H1 (cell line): ENCODE measurements at regions not wholly inside any gene's neighbourhood (a gene's known extent, or its start where the extent isn't known, plus 50 kb on each side); places are given as distances from the start of the nearest gene placed in this dataset.

ENCODE experiments used
- CTCF ChIA-PET: fragments of 300-600 bp; sonication (Branson Sonifier 250); formaldehyde crosslinking; loops from one replicate; lab custom pipeline; 2021; ENCODE audit not compliant: partially characterized antibody; lab: Charles Lee
- POLR2A ChIA-PET: fragments of 300-600 bp; sonication (Branson Sonifier 250); formaldehyde crosslinking; loops from one replicate; lab custom pipeline; 2021; ENCODE audit warnings: inconsistent platforms; ENCODE audit not compliant: partially characterized antibody; lab: Charles Lee
- DNase-seq, 2 experiments: peaks; one replicate each; pipeline versions ENCODE4 v3.0.0 to v3.0.0-alpha.2; 2010 to 2022; ENCODE audit warnings: low spot score in 2 of 2, low read depth in 1 of 2, mixed read lengths in 1 of 2
- FAIRE-seq: peaks from 2 replicates; lab custom pipeline; 2011; peaks lifted over from hg19 to GRCh38; lab: Jason Lieb, UNC
- H2AFZ ChIP-seq: 2 replicates; pipeline ENCODE4 v1.8.1; 2012; ENCODE audit warnings: low read length, inconsistent platforms
- H2AK5ac ChIP-seq: 2 replicates; pipeline ENCODE4 v1.6.1; 2013; ENCODE audit warnings: low read depth, low read length
- H2BK120ac ChIP-seq: replicated peaks from 2 replicates; pipeline ENCODE3; 2013; ENCODE audit warnings: low read depth, low read length, inconsistent platforms
- H2BK12ac ChIP-seq: 2 replicates; pipeline ENCODE4 v1.6.1; 2013; ENCODE audit warnings: low read depth, low read length
- H2BK15ac ChIP-seq: 2 replicates; pipeline ENCODE4 v1.6.1; 2013; ENCODE audit warnings: low read length
- H2BK20ac ChIP-seq: 2 replicates; pipeline ENCODE4 v1.6.1; 2013; ENCODE audit warnings: low read length
- H2BK5ac ChIP-seq: 2 replicates; pipeline ENCODE4 v1.6.1; 2013; ENCODE audit warnings: low read depth, low read length
- H3K14ac ChIP-seq: 2 replicates; pipeline ENCODE4 v1.6.1; 2013; ENCODE audit warnings: inconsistent platforms; ENCODE audit not compliant: insufficient read length
- H3K18ac ChIP-seq: 2 replicates; pipeline ENCODE4 v1.6.1; 2013; ENCODE audit warnings: low read length; ENCODE audit errors: extremely low read depth
- H3K23ac ChIP-seq: 2 replicates; pipeline ENCODE4 v1.6.1; 2013; ENCODE audit warnings: inconsistent platforms; ENCODE audit not compliant: insufficient read length
- H3K23me2 ChIP-seq: 2 replicates; pipeline ENCODE4 v1.6.1; 2013; ENCODE audit warnings: low read depth, low read length
- H3K27ac ChIP-seq: 2 replicates; pipeline ENCODE4 v1.6.1; 2011; ENCODE audit warnings: low read depth, low read length, inconsistent platforms
- H3K27me3 ChIP-seq, 4 experiments: replicated peaks in 1 of 4; 1 replicate in 1 of 4; 2 replicates in 3 of 4; pipeline versions ENCODE4 v1.6.1 to v1.8.1; 2011 to 2013; ENCODE audit warnings: low read length in 3 of 4, mild to moderate bottlenecking in 3 of 4, inconsistent platforms in 2 of 4, mixed read lengths in 2 of 4, moderate library complexity in 1 of 4; ENCODE audit not compliant: control insufficient read depth in 3 of 4, insufficient read depth in 3 of 4; ENCODE audit errors: extremely low read depth in 1 of 4
- H3K36me3 ChIP-seq, 4 experiments: 2 replicates each; pipeline versions ENCODE4 v1.6.1 to v1.8.1; 2011 to 2013; ENCODE audit warnings: mild to moderate bottlenecking in 4 of 4, low read length in 3 of 4, moderate library complexity in 2 of 4, control low read depth in 1 of 4, inconsistent platforms in 1 of 4; ENCODE audit not compliant: insufficient read depth in 4 of 4, control insufficient read depth in 2 of 4
- H3K4ac ChIP-seq: replicated peaks from 2 replicates; pipeline ENCODE3; 2013; ENCODE audit warnings: low read length, low read depth, mixed read lengths, inconsistent platforms; ENCODE audit not compliant: insufficient read length
- H3K4me1 ChIP-seq, 4 experiments: replicated peaks in 1 of 4; 1 replicate in 1 of 4; 2 replicates in 3 of 4; pipeline versions ENCODE4 v1.6.1 to v1.8.1; 2011 to 2013; ENCODE audit warnings: low read length in 3 of 4, inconsistent platforms in 2 of 4, mixed read lengths in 1 of 4; ENCODE audit not compliant: insufficient read depth in 4 of 4, control insufficient read depth in 3 of 4
- H3K4me2 ChIP-seq, 2 experiments: 2 replicates each; pipeline versions ENCODE4 v1.6.1 to v1.8.1; 2011 to 2013; ENCODE audit warnings: low read depth in 2 of 2, low read length in 2 of 2, control low read depth in 1 of 2, inconsistent platforms in 1 of 2, mild to moderate bottlenecking in 1 of 2; ENCODE audit not compliant: insufficient read depth in 1 of 2
- H3K4me3 ChIP-seq, 4 experiments: fragments of 200-600, 300-600 bp in 1 of 4; sonication (generic), shearing (Covaris generic), sonication (Bioruptor Twin) in 1 of 4; 2 replicates each; pipeline versions ENCODE4 v1.5.1 to v1.8.1; 2011 to 2016; ENCODE audit warnings: low read length in 4 of 4, low read depth in 3 of 4, control low read depth in 2 of 4, inconsistent platforms in 2 of 4, mild to moderate bottlenecking in 2 of 4, mixed read lengths in 1 of 4, moderate library complexity in 1 of 4; ENCODE audit not compliant: insufficient read depth in 2 of 4; ENCODE audit errors: extremely low read depth in 1 of 4
- H3K56ac ChIP-seq: replicated peaks from 2 replicates; pipeline ENCODE3; 2013; ENCODE audit warnings: low read depth, mild to moderate bottlenecking, mixed read lengths, low read length, inconsistent platforms; ENCODE audit not compliant: insufficient read length
- H3K79me1 ChIP-seq: 2 replicates; pipeline ENCODE4 v1.6.1; 2013; ENCODE audit warnings: low read depth, low read length, control low read depth
- H3K79me2 ChIP-seq, 2 experiments: 2 replicates each; pipeline versions ENCODE4 v1.6.1 to v1.8.1; 2012 to 2013; ENCODE audit warnings: low read length in 2 of 2, mild to moderate bottlenecking in 2 of 2, inconsistent platforms in 1 of 2; ENCODE audit not compliant: insufficient read depth in 2 of 2, control insufficient read depth in 1 of 2
- H3K9ac ChIP-seq, 4 experiments: replicated peaks in 1 of 4; 1 replicate in 1 of 4; 2 replicates in 3 of 4; pipeline versions ENCODE4 v1.6.1 to v1.8.1; 2011 to 2013; ENCODE audit warnings: low read depth in 3 of 4, low read length in 3 of 4, control low read depth in 2 of 4, mild to moderate bottlenecking in 2 of 4, moderate library complexity in 2 of 4, inconsistent platforms in 1 of 4; ENCODE audit errors: extremely low read depth in 1 of 4
- H3K9me3 ChIP-seq, 2 experiments: 2 replicates each; pipeline versions ENCODE4 v1.6.1 to v1.8.1; 2012 to 2013; ENCODE audit warnings: mild to moderate bottlenecking in 2 of 2, moderate library complexity in 2 of 2, control low read depth in 1 of 2, inconsistent platforms in 1 of 2, low read depth in 1 of 2, low read length in 1 of 2, mixed read lengths in 1 of 2; ENCODE audit not compliant: insufficient read depth in 2 of 2
- H4K20me1 ChIP-seq, 2 experiments: replicated peaks in 1 of 2; 2 replicates each; pipeline versions ENCODE3 to v1.8.1; 2011 to 2013; ENCODE audit warnings: inconsistent platforms in 2 of 2, low read length in 2 of 2, mild to moderate bottlenecking in 1 of 2; ENCODE audit not compliant: insufficient read depth in 2 of 2, control insufficient read depth in 1 of 2
- H4K5ac ChIP-seq: 2 replicates; pipeline ENCODE4 v1.6.1; 2013; ENCODE audit warnings: low read length, low read depth, mixed read lengths, inconsistent platforms; ENCODE audit not compliant: insufficient read length
- H4K8ac ChIP-seq: 2 replicates; pipeline ENCODE4 v1.8.0; 2013; ENCODE audit warnings: mild to moderate bottlenecking, moderate library complexity, low read length, inconsistent platforms; ENCODE audit not compliant: insufficient read depth; ENCODE audit errors: extremely low read depth
- H4K91ac ChIP-seq: replicated peaks from 2 replicates; pipeline ENCODE3; 2013; ENCODE audit warnings: low read length, mixed read lengths, inconsistent platforms; ENCODE audit not compliant: insufficient read length
- ATF2 ChIP-seq: IDR thresholded peaks from 2 replicates; pipeline ENCODE4 v1.6.1; 2012; ENCODE audit warnings: low read length, inconsistent platforms
- CBX5 ChIP-seq: fragments of 300-800, 300-1000 bp; sonication (generic); IDR thresholded peaks from 2 replicates; pipeline ENCODE4 v1.7.1; 2016; ENCODE audit warnings: antibody characterized with exemption, low read length, low read depth
- CEBPB ChIP-seq: IDR thresholded peaks from 2 replicates; pipeline ENCODE4 v1.6.1; 2012; ENCODE audit warnings: low read depth, low read length
- EP300 ChIP-seq, 2 experiments: IDR thresholded peaks; 1 replicate in 1 of 2; 2 replicates in 1 of 2; pipeline ENCODE4 v1.6.1; 2011 to 2012; ENCODE audit warnings: low read depth in 2 of 2, low read length in 2 of 2, mild to moderate bottlenecking in 2 of 2, borderline replicate concordance in 1 of 2, inconsistent platforms in 1 of 2, moderate library complexity in 1 of 2
- JUN ChIP-seq: IDR thresholded peaks from 2 replicates; pipeline ENCODE4 v1.6.1; 2011; ENCODE audit warnings: low read depth, mild to moderate bottlenecking, improper control_type of control experiment, low read length
- JUND ChIP-seq: IDR thresholded peaks from 2 replicates; pipeline ENCODE4 v1.6.1; 2011; ENCODE audit warnings: mild to moderate bottlenecking, improper control_type of control experiment, low read length
- NANOG ChIP-seq: IDR thresholded peaks from 2 replicates; pipeline ENCODE4 v1.6.1; 2011; ENCODE audit warnings: low read length, low read depth, mild to moderate bottlenecking, inconsistent platforms; ENCODE audit not compliant: insufficient read depth, poor library complexity, severe bottlenecking
- RBBP5 ChIP-seq: IDR thresholded peaks from 2 replicates; pipeline ENCODE4 v1.7.1; 2012; ENCODE audit warnings: low read depth, mild to moderate bottlenecking, inconsistent platforms, low read length, moderate library complexity, borderline replicate concordance
- RFX5 ChIP-seq: IDR thresholded peaks from 2 replicates; pipeline ENCODE4 v1.6.1; 2011; ENCODE audit warnings: low read depth, low read length, improper control_type of control experiment, borderline replicate concordance
- SP2 ChIP-seq: IDR thresholded peaks from 2 replicates; pipeline ENCODE4 v1.6.1; 2012; ENCODE audit warnings: mild to moderate bottlenecking, low read length, inconsistent platforms
- SRF ChIP-seq: IDR thresholded peaks from 2 replicates; pipeline ENCODE4 v1.6.1; 2011; ENCODE audit warnings: mild to moderate bottlenecking, low read depth, low read length, moderate library complexity
- TAF7 ChIP-seq: optimal IDR thresholded peaks from 2 replicates; pipeline ENCODE3; 2011; ENCODE audit warnings: low read depth, mild to moderate bottlenecking, inconsistent platforms, low read length, moderate library complexity, borderline replicate concordance
- TBP ChIP-seq: IDR thresholded peaks from 2 replicates; pipeline ENCODE4 v1.6.1; 2011; ENCODE audit warnings: low read depth, low read length, improper control_type of control experiment
- WGBS, 2 experiments: shearing (Covaris generic) in 1 of 2; methylation state at CpG; one replicate each; pipeline versions ENCODE4 v1.1.6 to v1.1.7; 2013 to 2015; ENCODE audit warnings: low lambda C conversion rate in 2 of 2, mixed read lengths in 2 of 2, inconsistent platforms in 1 of 2, low coverage in 1 of 2, missing lambda C conversion rate in 1 of 2; ENCODE audit not compliant: insufficient replicate concordance in 2 of 2, insufficient coverage in 1 of 2, insufficient read length in 1 of 2; ENCODE audit errors: extremely low coverage in 1 of 2, missing lambda C conversion rate in 1 of 2; 5-methylcytosine and 5-hydroxymethylcytosine counted together

GRCh38 chr2:219870041-219870440, 242.6 kb downstream of the SLC4A3 start:
- no peak overlapping the region for H4K5ac ChIP-seq
- no peak overlapping the region for H3K9ac ChIP-seq
- DNase-seq (no peak), FAIRE-seq (no peak)
- H3K27me3 ChIP-seq: no peaks in the 10 kb centered on the region
- H3K4ac ChIP-seq: no peak overlapping the region
- H4K20me1 ChIP-seq: no peaks in the 10 kb centered on the region
- H3K27ac ChIP-seq: no peak overlapping the region
- no peaks in the 10 kb centered on the region; the same call in 1 of the 2 replicates for H3K23me2 ChIP-seq
- no peak overlapping the region for H3K14ac ChIP-seq
- peaks cover 0 to 17% (median 8%) of the 10 kb centered on the region in 4 experiments; a peak in 5 of 7 replicates for H3K4me1 ChIP-seq
- ChIA-PET CTCF (no interaction called here), POLR2A (no interaction called here)
- H3K36me3 ChIP-seq: no peaks in the 10 kb centered on the region
- no peak overlapping the region for H3K56ac ChIP-seq
- H3K79me1 ChIP-seq: no peaks in the 10 kb centered on the region
- no peak overlapping the region for H4K91ac ChIP-seq
- no peak overlapping the region for H2BK120ac ChIP-seq
- no peaks in the 10 kb centered on the region for H3K9me3 ChIP-seq
- 0 out of 2 replicates have a peak overlapping the region, but pooled peaks have one; percentile 33 for H2BK12ac ChIP-seq
- no peak overlapping the region for H2AFZ ChIP-seq
- H4K8ac ChIP-seq: no peak overlapping the region
- no peaks in the 10 kb centered on the region for H3K79me2 ChIP-seq
- H2BK5ac ChIP-seq: no peak overlapping the region
- 84% methylated on average over 3 of the region's 3 CpGs; no CpG with 5 or more reads in 1 of the 2 experiments for WGBS, 2 experiments
- no peak overlapping the region for H3K23ac ChIP-seq
- H2AK5ac ChIP-seq: no peak overlapping the region
- H3K4me3 ChIP-seq: no peak overlapping the region
- H3K4me2 ChIP-seq: no peak overlapping the region
- no peak overlapping the region for H3K18ac ChIP-seq
- 0 out of 2 replicates have a peak overlapping the region, but pooled peaks have one; percentile 11 for H2BK20ac ChIP-seq
- no peak overlapping the region for H2BK15ac ChIP-seq
- no peak for TF ChIP-seq SP2
- no peak for TF ChIP-seq JUND
- TF ChIP-seq EP300 (IDR thresholded peaks at IDR 0.05; ENCODE audit: borderline replicate concordance in 1 of 2, low read depth in 2 of 2, low read length in 2 of 2): no peak
- no peak for TF ChIP-seq ATF2
- TF ChIP-seq NANOG: no peak
- no peak for TF ChIP-seq CBX5
- TF ChIP-seq SRF: no peak
- no peak for TF ChIP-seq TBP
- TF ChIP-seq RFX5: no peak
- no peak for TF ChIP-seq TAF7
- TF ChIP-seq RBBP5: no peak
- no peak for TF ChIP-seq JUN
- no peak for TF ChIP-seq CEBPB
